ENCODE measurements at regions not wholly inside any gene's neighbourhood (a gene's known extent, or its start where the extent isn't known, plus 50 kb on each side); places are given as distances from the start of the nearest gene placed in this dataset.

- no peak for DNase-seq (ENCODE audit: low read depth, low spot score)
Observed at GRCh38 chr2:144858211-144858610, 338.3 kb upstream of the ZEB2 start.

- DNase-seq (ENCODE audit: low read depth, low spot score), result no peak
Observed at GRCh38 chr2:144854596-144854995, 334.7 kb upstream of the ZEB2 start.

- no peak for DNase-seq (ENCODE audit: low read depth, low spot score)
Observed at GRCh38 chr2:144849612-144850011, 329.7 kb upstream of the ZEB2 start.

DNA sequence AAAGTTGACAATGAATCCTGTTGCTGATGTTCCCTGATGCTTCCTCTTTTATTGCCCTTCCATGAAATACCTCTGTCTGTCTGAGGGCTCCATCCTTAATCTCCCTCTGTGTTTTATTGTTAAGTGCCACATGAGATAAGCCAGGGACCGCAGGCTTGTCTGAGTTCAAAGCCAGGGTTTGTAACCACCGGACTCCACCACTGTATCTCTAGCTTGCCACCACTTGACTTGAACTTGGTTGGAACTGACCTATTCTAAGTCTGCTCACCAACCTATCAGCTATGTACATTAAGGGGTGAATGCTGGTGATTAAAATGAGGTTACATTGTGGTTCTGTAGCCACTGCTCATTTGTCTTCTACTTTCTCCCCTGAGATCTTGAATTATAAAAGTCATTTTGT, 328.5 kb upstream of the ZEB2 start:
- DNase-seq (ENCODE audit: low read depth, low spot score), result no peak

- DNase-seq (ENCODE audit: low read depth, low spot score), result no peak
Observed at GRCh38 chr2:144847347-144848080, 327.6 kb upstream of the ZEB2 start.

DNA sequence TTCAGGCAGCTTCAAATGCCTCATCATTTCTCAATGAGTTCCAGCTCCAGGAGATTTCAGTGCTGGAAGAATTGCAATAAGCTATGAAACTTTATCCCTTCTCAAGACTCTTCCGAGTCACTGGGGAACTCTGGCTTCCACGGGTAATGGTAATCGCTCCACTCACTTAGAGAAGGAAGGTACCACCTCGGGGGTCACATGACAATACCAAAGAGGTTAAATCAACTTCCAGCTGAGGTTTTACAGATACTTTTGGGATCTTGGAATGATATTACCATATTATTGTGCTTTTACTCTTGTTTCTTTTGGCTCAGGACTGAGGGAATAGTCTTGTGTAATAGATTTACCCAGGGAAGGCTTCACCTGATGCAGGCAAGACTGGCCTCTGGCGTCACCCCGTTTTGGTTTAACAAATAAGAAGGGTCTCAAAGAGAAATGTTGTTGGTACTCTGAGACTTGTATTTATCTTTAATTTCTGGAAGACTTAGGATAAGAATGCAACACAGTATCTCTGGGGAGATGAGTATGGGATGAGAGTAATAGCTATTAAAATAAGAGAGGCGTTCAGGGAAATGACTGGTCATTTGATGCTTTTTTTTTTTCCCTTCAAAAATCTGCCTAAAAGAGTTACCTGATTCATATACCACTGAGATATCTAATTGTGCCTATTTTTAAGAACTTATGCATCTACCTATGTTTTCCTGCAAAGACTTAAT, 316.9 kb upstream of the ZEB2 start:
- no peak for DNase-seq (ENCODE audit: low read depth, low spot score)

- no peak for DNase-seq (ENCODE audit: low read depth, low spot score)
Observed at GRCh38 chr2:144835634-144836350, 315.9 kb upstream of the ZEB2 start.

DNA sequence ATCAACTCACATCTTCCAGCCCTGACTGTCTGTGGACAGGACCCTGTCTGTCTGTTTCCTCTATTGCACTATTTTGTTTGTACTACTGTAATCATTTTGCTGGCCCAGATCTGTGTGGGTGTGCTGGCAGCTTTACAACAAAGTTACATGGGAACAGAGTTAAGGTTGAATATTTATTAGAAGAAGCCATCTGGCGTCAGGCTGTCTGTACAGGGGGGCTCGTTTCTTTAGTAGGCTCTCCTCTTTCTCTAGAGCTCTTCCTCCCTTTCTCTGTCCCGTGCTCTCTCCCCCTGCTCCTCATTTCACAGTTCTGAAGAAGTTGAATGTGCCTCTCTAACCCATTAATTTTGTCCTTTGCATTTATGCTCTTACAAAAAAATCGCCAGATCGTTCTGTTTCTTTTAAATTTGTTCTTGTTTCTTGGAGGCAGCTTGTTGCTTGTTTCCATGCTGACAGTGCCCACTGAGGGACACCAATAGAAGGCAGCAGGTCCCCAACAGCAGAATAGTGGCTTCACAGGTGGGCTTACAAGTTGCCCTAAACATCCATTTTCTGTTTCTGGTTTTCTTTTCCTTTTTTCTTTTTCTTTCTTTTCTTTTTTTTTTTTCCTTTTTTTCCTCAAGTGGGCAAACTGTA, 315.2 kb upstream of the ZEB2 start:
- no peak for DNase-seq (ENCODE audit: low read depth, low spot score)

DNA sequence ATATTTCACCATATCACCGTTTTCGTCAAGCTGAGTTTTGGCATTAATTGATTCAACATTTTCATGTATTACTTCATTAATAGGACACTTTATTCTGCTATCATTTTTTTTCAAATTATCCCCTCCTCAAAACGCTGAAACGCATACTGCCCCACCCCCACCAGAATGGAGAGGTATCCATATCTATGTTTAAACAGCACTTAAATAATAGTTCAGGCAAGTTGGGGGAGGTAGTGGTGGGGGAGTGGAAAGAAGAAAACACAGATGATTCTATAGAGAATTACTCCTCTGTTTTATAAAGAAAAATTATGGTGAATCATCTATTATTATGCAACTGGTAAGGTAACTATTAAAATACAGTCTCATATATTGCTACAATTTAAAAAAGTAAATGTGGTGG, 314.4 kb upstream of the ZEB2 start:
- no peak for DNase-seq (ENCODE audit: low read depth, low spot score)

DNA sequence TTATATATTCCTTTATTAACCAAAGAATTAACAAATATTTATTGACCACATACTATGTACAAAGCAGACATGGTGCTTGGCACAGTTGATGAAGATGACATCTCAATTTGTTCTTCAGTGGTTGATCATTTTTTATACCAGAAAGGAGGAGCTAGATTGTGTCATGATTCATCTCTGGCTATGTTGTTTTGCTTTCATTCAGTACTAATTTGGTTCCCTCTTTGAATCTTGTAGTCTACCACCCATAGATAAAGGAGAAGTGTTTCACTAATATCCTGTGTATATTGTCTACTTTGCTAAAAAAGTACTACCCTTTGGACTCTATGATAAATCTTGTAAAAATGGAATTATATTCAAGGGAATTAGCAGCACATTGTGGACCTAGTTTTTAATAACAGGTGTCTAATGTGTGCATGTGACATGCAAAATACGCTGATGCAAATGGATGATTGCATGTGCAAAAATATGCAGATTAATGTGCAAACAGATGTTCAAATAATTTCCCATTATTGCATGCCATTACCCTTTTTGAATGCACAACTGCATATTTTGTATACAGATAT, 313.2 kb upstream of the ZEB2 start:
- no peak for DNase-seq (ENCODE audit: low read depth, low spot score)

GRCh38 chr2:144832048-144832447, 312.1 kb upstream of the ZEB2 start:
- no peak for DNase-seq (ENCODE audit: low read depth, low spot score)

GRCh38 chr2:144830543-144830942, 310.6 kb upstream of the ZEB2 start:
- DNase-seq (ENCODE audit: low read depth, low spot score), result no peak

DNA sequence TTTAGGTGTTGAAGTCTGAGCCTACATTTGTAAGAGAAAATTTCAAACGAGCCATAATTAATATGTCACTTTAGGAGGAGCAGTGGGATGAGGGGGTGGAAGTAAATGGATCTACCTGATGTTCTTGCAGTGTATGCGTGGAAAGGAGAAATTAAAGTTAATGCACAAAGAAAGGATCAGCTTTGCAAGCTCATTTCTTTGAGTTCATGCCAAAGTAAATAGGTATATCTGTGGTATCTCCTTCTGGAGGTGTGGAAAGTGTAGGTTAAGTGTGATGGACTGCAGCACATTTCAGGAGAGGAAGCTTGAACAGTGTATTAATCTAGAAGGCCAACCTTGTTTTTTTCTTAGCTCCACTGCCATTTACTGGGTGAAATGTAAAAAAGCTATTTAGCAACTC, 307.5 kb upstream of the ZEB2 start:
- DNase-seq (ENCODE audit: low read depth, low spot score), result no peak

DNA sequence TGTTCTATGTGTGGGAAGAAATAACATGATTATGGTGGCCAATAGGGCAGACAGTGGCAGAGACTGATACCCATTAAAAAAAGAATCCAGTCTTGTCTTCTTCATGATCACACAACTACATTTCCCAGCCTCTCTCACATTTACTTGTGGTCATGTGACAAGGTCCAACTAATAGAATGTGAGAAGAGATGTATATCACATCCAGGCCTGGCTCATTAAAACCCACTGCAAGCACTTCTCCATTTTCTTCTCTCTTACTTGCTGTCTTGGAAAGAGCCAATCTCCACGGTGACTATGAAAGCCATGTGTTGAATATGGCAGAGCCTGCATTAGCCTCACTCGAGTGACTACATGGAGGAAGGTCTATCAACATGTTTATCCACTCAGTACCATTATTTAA, 306.2 kb upstream of the ZEB2 start:
- DNase-seq (ENCODE audit: low read depth, low spot score), result no peak

GRCh38 chr2:144825331-144826020, 305.6 kb upstream of the ZEB2 start:
- no peak for DNase-seq (ENCODE audit: low read depth, low spot score)

GRCh38 chr2:144824306-144825080, 304.6 kb upstream of the ZEB2 start:
- DNase-seq (ENCODE audit: low read depth, low spot score), result no peak

DNA sequence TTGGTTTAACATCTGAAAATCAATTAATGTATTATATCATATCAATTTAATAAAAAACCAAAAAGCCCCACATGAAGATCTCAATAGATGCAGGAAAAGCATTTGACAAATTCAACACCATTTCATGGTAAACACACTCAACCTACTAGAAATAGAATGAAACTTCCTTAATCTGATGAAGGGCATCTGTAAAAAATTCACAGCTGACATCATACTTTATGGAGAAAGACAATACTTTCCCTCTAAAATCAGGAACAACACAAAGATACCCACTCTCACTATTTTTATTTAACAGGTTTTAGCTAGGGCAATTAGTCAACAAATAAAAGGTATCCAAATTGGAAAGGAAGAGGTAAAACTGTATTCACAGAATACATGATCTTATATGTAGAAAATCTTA, 303.0 kb upstream of the ZEB2 start:
- no peak for DNase-seq (ENCODE audit: low read depth, low spot score)

GRCh38 chr2:144812288-144812687, 292.4 kb upstream of the ZEB2 start:
- DNase-seq (ENCODE audit: low read depth, low spot score), result no peak

DNA sequence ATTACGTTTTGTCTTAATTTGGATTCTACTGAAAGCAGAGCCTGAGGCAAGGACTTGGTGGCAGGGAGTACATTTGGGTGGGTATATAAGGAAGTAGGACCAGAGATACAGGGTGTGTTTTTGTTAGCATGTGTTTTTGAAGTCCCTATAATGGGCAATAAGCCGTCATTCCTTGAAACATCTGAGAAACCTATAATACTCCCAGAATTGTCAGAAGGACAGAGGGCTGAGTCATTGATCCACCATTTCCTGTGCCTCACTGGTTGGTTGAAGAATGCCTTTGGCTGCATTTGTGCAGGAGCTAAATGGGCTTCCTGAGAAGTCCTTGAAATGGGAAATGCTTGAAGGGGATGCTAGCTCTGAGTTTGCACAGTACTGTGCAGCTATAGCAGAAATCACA, 281.8 kb upstream of the ZEB2 start:
- DNase-seq (ENCODE audit: low read depth, low spot score), result no peak

- DNase-seq (ENCODE audit: low read depth, low spot score), result no peak
Observed at GRCh38 chr2:144801325-144801724, 281.4 kb upstream of the ZEB2 start.

DNA sequence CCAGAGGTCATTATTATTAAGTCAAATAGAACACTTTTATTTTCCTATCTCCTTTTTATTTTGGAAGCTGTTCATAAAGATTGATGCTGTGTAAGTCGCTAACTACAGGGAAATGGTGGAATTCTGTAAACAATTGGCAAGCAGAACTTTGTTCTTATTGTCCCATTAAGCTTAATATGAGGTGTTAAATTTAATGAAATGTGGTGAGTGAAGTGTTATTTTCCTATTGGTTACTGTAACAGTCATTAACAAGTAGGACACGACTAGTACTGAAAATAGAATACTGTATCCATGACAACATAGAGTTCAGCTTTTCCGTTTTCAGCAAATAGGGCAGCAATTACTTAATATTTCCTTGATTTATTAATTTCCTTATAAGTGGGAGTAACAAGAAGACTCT, 279.1 kb upstream of the ZEB2 start:
- DNase-seq (ENCODE audit: low read depth, low spot score), result no peak
